ENCODE measurements at regions not wholly inside any gene's neighbourhood (a gene's known extent, or its start where the extent isn't known, plus 50 kb on each side); places are given as distances from the start of the nearest gene placed in this dataset.

- TF ChIP-seq RAD21 (IDR thresholded peaks at IDR 0.05; ENCODE audit: low read depth): no peak
- no peak for TF ChIP-seq REST (IDR thresholded peaks at IDR 0.05; ENCODE audit: low read depth)
- no peak for TF ChIP-seq CEBPB (IDR thresholded peaks at IDR 0.05)
- no peak for TF ChIP-seq YY1 (IDR thresholded peaks at IDR 0.05; ENCODE audit: low read depth)
These were observed 269.6 kb upstream of the ARRDC3 start for GRCh38 chr5:91652678-91653077.
